Tibial nerve (tissue), 4 donors: ENCODE measurements at regions not wholly inside any gene's neighbourhood (a gene's known extent, or its start where the extent isn't known, plus 50 kb on each side); places are given as distances from the start of the nearest gene placed in this dataset.

Experiments used
- DNase-seq, 2 donors: peaks; one replicate each; pipeline ENCODE4 v3.0.0-alpha.2; 2019; ENCODE audit warnings: low spot score in 2 of 2
- H3K27ac ChIP-seq, 4 donors: fragments of 200-600 bp; sonication (generic) in 3 of 4; one replicate each; pipeline ENCODE4 v1.5.1; 2017 to 2019; ENCODE audit warnings: mild to moderate bottlenecking in 1 of 4
- H3K27me3 ChIP-seq, 2 donors: fragments of 200-600 bp; sonication (generic) in 1 of 2; one replicate each; pipeline versions ENCODE4 v1.5.1 to v1.6.0; 2017 to 2019
- H3K36me3 ChIP-seq, 3 donors: fragments of 200-600 bp; sonication (generic); one replicate each; pipeline ENCODE4 v1.5.1; 2018 to 2019
- H3K4me1 ChIP-seq, 4 donors: fragments of 200-600 bp; sonication (generic) in 3 of 4; one replicate each; pipeline ENCODE4 v1.5.1; 2017 to 2019
- H3K4me3 ChIP-seq, 4 donors: fragments of 200-600 bp; sonication (generic) in 3 of 4; one replicate each; pipeline ENCODE4 v1.5.1; 2017 to 2019; ENCODE audit warnings: mild to moderate bottlenecking in 1 of 4, moderate library complexity in 1 of 4
- H3K9me3 ChIP-seq, 4 donors: fragments of 200-600 bp; sonication (generic) in 3 of 4; one replicate each; pipeline ENCODE4 v1.5.1; 2017 to 2019
- CTCF ChIP-seq, 5 experiments: fragments of 200-600 bp in 3 of 5; fragments of 450-650 bp in 2 of 5; sonication (generic) in 3 of 5; IDR thresholded peaks; one replicate each; pipeline ENCODE4 v1.5.1; 2016 to 2019; ENCODE audit warnings: antibody characterized with exemption in 5 of 5, mild to moderate bottlenecking in 3 of 5, moderate library complexity in 2 of 5
- EP300 ChIP-seq, 2 donors: sonication (generic); formaldehyde crosslinking; IDR thresholded peaks; one replicate each; pipeline ENCODE4 v1.6.1; 2017; ENCODE audit warnings: antibody characterized with exemption in 2 of 2, mild to moderate bottlenecking in 1 of 2
- POLR2A ChIP-seq, 2 donors: fragments of 450-650 bp; IDR thresholded peaks; one replicate each; pipeline ENCODE4 v1.6.1; 2017; ENCODE audit warnings: antibody characterized with exemption in 2 of 2, mild to moderate bottlenecking in 2 of 2, moderate library complexity in 2 of 2
- WGBS, 2 donors: methylation state at CpG; one replicate each; pipeline ENCODE4 v1.1.5; 2018; 5-methylcytosine and 5-hydroxymethylcytosine counted together

- no peak for DNase-seq
- TF ChIP-seq POLR2A (IDR thresholded peaks at IDR 0.05) (no peak), CTCF (IDR thresholded peaks at IDR 0.05) (no peak), EP300 (IDR thresholded peaks at IDR 0.05) (no peak)
- 75 to 82% methylated on average over 3 of the region's 3 CpGs for WGBS, 2 donors
- no peak overlapping the region for H3K27ac ChIP-seq
- no peak overlapping the region for H3K4me3 ChIP-seq
- H3K9me3 ChIP-seq: peaks cover 0 to 12% (median 4%) of the 10 kb centered on the region in 4 donors
- H3K4me1 ChIP-seq: peaks cover 0 to 21% (median 0%) of the 10 kb centered on the region in 4 donors
- peaks cover 0 to 11% (median 0%) of the 10 kb centered on the region in 3 donors for H3K36me3 ChIP-seq
- no peaks in the 10 kb centered on the region for H3K27me3 ChIP-seq
These were observed 101.3 kb downstream of the DISP1 start for GRCh38 chr1:222916100-222916499.

DNA sequence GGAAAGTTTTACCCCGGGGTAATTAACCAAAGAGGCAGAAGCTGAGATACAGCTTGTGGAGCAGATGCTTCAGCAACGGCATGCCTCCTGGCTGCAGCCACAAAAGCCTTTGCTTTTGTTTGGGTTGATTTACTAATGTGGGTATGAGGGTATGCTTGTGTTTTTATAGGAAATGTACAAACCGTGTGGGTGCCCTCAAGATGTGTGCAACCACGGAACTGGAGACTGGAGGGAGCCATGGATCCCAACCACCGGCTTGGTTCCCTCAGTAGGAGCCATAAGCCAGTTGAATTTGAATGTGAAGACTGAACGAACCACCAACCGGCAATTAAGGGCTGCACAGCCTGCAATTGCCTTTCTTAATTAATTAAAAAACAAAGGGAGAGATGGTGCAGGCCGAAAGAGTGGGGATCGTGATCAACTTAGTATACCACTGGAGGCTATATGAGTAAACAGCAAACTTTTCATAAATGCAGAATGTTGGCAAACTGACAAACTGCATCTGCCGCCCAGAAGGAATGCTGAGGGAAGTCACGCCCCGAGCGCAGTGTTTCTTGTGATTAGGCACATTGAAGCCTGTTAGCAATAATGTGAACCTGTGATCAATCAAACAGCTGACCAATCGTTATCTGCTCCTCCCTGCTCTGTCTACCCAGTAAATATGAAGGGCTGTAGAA, 104.1 kb downstream of the DISP1 start:
- WGBS, 2 donors: 57 to 67% methylated on average over 14 of the region's 14 CpGs
- TF ChIP-seq EP300 (IDR thresholded peaks at IDR 0.05) (no peak), POLR2A (IDR thresholded peaks at IDR 0.05) (no peak)
- Histone ChIP-seq H3K27ac (no peak overlapping the region), H3K27me3 (no peaks in the 10 kb centered on the region), H3K4me1 (peaks cover 0 to 28% (median 0%) of the 10 kb centered on the region in 4 donors), H3K9me3 (peaks cover 0 to 12% (median 4%) of the 10 kb centered on the region in 4 donors), H3K36me3 (peaks cover 0 to 11% (median 0%) of the 10 kb centered on the region in 3 donors), H3K4me3 (peak overlapping the region in 1 of 4 donors; percentile 3)
- DNase-seq: no peak

DNA sequence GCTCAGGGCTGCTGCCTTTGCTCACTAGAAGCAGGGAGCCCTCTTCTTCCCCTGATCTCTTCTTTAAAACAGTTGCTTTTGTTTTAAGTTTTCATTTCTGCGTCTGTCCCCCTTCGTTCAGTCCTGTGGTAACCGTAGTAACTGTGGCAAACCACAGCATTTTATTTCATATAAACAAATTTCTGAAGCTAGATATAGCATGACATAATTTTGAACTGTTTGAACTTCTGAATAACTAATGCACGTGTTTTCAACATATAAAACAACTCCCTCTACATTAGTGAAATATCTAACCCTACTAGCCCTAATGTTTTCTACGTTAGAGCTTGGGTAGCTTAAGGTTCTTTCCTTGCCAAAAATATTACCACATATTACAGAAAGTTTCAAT, 104.6 kb downstream of the DISP1 start:
- TF ChIP-seq CTCF (IDR thresholded peaks at IDR 0.05) (no peak), POLR2A (IDR thresholded peaks at IDR 0.05) (no peak), EP300 (IDR thresholded peaks at IDR 0.05) (no peak)
- peak overlapping the region in 1 of 4 donors; percentile 3 for H3K4me3 ChIP-seq
- H3K27me3 ChIP-seq: no peaks in the 10 kb centered on the region
- H3K9me3 ChIP-seq: peaks cover 0 to 12% (median 4%) of the 10 kb centered on the region in 4 donors
- DNase-seq: no peak
- H3K4me1 ChIP-seq: peaks cover 0 to 33% (median 0%) of the 10 kb centered on the region in 4 donors
- H3K27ac ChIP-seq: no peak overlapping the region
- WGBS, 2 donors: 31 to 41% methylated on average over 5 of the region's 5 CpGs
- peaks cover 0 to 11% (median 0%) of the 10 kb centered on the region in 3 donors for H3K36me3 ChIP-seq

DNA sequence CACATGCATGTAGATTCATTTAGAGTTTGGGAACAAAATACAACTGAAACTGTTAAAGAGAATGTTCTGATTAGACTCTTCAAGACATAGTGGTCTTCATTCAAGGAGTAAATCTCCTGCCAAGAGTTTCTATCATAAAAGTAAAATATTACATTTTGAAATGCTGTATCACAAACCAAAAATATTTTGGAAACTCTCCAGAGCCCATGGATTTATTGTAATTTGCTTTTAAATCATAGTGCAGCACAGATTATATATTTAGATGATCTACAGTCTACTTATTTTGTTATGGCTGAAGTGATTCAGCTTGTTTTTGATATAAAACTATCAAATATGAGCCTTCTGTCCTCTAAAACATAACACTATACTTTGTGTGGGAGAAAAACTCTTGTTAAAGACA, 105.3 kb downstream of the DISP1 start:
- no peak for DNase-seq
- H3K27ac ChIP-seq: no peak overlapping the region

DNA sequence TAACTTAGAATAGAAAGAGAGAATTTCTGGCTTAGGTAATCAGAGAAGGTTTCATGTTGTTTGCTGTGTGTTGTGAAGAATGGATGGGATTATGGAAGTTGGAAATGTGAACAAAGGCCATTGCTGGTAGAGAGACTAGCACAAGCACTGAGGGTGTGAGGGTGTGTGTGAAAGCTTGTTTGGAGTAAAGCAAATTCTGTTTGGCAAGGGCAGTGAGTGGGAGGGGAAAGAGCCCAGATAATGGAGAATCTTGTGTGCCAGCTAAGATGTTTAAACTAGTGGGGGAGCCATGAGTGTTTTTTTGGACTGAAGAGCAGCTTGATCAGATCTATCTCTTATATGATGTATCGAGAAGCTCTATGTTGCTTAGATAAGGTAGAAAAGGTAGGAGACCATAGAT, 107.1 kb downstream of the DISP1 start:
- peaks cover 0 to 40% (median 0%) of the 10 kb centered on the region in 4 donors for H3K4me1 ChIP-seq
- peaks cover 0 to 7% (median 0%) of the 10 kb centered on the region in 3 donors for H3K36me3 ChIP-seq
- no peak overlapping the region for H3K27ac ChIP-seq
- H3K27me3 ChIP-seq: no peaks in the 10 kb centered on the region
- TF ChIP-seq POLR2A (IDR thresholded peaks at IDR 0.05) (no peak), CTCF (IDR thresholded peaks at IDR 0.05) (no peak), EP300 (IDR thresholded peaks at IDR 0.05) (no peak)
- WGBS, 2 donors: 90 to 100% methylated on average over 1 of the region's 1 CpG
- H3K4me3 ChIP-seq: no peak overlapping the region
- no peak for DNase-seq
- peaks cover 0 to 7% (median 3%) of the 10 kb centered on the region in 4 donors for H3K9me3 ChIP-seq

More for the DNA sequence above, 105.3 kb downstream of the DISP1 start:
- TF ChIP-seq EP300 (IDR thresholded peaks at IDR 0.05) (no peak), CTCF (IDR thresholded peaks at IDR 0.05) (no peak), POLR2A (IDR thresholded peaks at IDR 0.05) (no peak)
- Histone ChIP-seq H3K27me3 (no peaks in the 10 kb centered on the region), H3K9me3 (peaks cover 0 to 12% (median 4%) of the 10 kb centered on the region in 4 donors), H3K36me3 (peaks cover 0 to 11% (median 0%) of the 10 kb centered on the region in 3 donors), H3K4me1 (peaks cover 0 to 33% (median 0%) of the 10 kb centered on the region in 4 donors), H3K4me3 (no peak overlapping the region)
